SK-MEL-5 (cell line): ENCODE measurements at regions not wholly inside any gene's neighbourhood (a gene's known extent, or its start where the extent isn't known, plus 50 kb on each side); places are given as distances from the start of the nearest gene placed in this dataset.

Experiments used
- DNase-seq: peaks from one replicate; pipeline ENCODE4 v3.0.0-alpha.2; 2016; ENCODE audit warnings: low read depth, low spot score
- in situ Hi-C: cut with HindIII; loops from 2 replicates; pipeline ENCODE4 v1.10.0; 2016; ENCODE audit warnings: low sequenced_read_pairs, high pct_unique_total_duplicates, low pct_unique_long_range_greater_than_20kb

- DNase-seq: peak; percentile 42
- in situ Hi-C loops: no loop called here
Measured at GRCh38 chr6:71529769-71530168, 241.2 kb downstream of the OGFRL1 start.

- in situ Hi-C loops: no loop called here
- no peak for DNase-seq
Measured at GRCh38 chr6:71531006-71531405, 242.4 kb downstream of the OGFRL1 start.

GRCh38 chr6:71531841-71532240 lies 243.2 kb downstream of the OGFRL1 start:
- DNase-seq: no peak
- in situ Hi-C loops: no loop called here

GRCh38 chr6:71533939-71534379 lies 245.3 kb downstream of the OGFRL1 start:
- DNase-seq: peak; percentile 38
- in situ Hi-C loops: no loop called here

DNA sequence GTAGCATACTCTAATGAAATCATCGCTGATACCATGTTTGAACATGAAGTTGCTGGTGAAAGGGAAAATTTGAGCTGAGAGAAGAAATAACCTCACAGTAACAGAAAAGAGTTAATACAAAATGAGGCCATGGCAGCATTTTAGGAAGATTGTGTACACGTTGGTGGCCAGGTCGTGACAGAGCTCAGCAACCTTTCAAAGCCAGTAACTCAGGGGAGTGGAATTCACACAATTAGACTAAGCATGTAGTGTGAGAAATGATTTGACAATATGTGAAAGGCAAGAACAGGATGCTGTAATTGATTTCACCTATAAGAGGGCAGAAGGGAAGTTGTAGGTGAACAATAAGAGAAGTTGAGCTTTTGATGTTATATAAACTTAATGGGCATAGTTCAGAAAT lies 246.3 kb downstream of the OGFRL1 start:
- in situ Hi-C loops: no loop called here
- DNase-seq: no peak

DNA sequence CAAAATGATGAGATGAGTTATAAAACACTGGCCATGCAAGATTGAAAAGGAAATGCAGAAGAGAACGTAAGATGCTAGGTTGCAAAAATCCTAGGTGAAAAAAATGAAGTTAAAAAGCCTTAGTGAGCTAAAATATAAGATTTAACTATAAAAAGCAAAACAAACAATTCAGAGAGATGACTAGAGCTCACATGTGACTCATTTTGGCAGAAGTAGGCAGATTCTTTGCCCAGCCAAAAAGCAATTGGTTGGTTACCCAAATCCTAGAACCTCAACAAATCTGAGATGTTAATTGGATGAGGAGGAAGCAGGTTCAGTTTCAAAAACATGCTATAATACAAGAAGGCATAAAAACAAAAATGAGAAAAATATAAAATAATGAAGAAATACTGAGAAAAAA lies 249.1 kb downstream of the OGFRL1 start:
- no peak for DNase-seq
- in situ Hi-C loops: no loop called here

DNA sequence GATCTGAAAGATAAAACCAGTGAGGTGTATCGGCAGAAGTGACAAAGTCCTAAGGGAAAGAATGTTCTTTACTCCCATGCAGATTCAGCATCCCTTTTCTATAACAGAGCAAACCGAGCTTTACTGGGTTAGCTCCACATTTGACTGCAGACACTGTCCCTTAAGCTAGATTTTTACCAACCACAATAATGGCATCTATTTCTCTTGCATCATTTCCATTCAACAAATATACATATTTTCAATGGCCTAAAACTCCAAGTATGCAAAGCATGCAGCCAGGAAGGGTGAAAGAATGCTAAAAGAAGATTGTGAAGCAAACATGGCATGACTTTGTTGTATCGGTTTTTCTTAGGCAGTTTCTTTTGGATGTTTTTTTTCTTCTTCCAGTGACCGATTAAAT lies 255.4 kb downstream of the OGFRL1 start:
- DNase-seq: no peak
- in situ Hi-C loops: no loop called here

- in situ Hi-C loops: no loop called here
- no peak for DNase-seq
Measured at GRCh38 chr6:71544906-71545305, 256.3 kb downstream of the OGFRL1 start.

DNA sequence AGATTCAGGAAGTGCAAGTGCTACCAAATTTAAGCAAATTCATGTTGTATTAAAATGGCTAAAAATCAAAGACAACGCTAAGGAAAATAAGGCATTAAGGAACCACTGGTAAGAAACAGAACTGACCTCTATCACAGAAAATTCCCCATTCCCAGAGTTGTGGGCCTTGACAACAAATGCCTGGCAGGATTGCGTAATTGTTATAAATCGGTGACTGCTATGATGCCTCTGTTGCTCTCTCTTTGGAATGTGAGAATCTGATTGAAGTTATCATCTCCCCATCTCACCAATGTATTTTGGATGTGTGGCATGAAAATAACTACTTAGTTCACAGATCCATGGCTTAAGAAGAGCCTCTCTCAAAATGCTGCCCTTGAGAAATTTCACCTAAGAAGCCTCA lies 257.3 kb downstream of the OGFRL1 start:
- in situ Hi-C loops: no loop called here
- DNase-seq: no peak

DNA sequence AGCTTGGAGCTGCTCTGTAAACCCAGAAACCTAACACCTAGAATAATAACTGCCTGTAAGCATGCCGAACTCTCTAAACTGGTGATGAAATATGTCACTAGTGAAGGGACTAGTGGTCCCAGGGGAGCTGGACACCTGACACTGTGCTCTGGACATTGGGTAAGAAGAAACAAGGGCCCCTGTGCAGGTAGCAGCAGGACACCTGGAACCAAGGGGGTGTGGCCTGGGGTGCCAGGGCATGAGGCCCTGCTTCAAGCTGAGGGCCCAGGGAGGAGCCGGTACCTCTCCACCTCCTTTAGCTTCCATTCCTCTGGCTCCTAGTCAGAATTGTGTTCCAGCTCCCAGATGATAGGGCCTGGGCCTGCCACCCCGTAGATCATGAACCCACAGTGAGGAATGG lies 263.2 kb downstream of the OGFRL1 start:
- in situ Hi-C loops: no loop called here
- no peak for DNase-seq

- in situ Hi-C loops: no loop called here
- DNase-seq: no peak
Measured at GRCh38 chr6:71556141-71556540, 267.5 kb downstream of the OGFRL1 start.

GRCh38 chr6:71558974-71559373 lies 270.4 kb downstream of the OGFRL1 start:
- in situ Hi-C loops: no loop called here
- DNase-seq: no peak

DNA sequence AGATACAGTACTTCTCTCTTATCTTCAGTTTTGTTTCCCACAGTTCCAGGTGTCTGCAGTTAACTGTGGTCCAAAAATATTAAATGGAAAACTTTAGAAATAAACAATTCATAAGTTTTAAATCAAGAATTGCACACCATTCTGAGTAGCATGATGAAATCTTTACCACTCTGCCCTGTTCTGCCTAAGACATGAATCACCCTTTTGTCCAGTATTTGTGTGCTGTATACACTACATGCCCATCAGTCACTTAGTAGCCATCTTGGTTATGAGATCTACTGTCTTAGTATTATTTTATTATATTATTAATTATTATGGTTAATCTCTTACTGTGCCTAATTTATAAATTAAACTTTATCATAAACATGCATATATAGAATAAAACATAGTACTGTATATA lies 279.0 kb downstream of the OGFRL1 start:
- in situ Hi-C loops: no loop called here

DNA sequence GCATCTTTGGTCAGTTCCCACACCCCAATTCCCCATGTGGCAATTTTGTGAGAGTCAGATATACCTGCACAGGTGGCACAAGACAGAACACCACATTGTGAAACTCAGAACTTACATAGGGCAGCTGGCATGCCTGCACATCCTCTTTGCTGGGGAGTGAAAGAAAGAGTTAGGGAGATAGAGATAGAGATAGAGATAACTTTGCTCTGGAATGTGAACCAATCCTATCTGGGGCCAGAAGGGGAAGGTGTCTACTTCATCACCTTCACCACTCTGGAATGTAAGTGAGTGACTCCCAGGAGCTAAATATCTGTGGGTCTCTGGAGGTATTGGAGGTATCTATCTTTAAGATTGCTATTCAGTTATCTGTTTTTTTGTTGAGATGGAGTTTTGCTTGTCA lies 289.2 kb downstream of the OGFRL1 start:
- no peak for DNase-seq
- in situ Hi-C loops: no loop called here

More for the DNA sequence above, 279.0 kb downstream of the OGFRL1 start:
- DNase-seq: no peak

DNA sequence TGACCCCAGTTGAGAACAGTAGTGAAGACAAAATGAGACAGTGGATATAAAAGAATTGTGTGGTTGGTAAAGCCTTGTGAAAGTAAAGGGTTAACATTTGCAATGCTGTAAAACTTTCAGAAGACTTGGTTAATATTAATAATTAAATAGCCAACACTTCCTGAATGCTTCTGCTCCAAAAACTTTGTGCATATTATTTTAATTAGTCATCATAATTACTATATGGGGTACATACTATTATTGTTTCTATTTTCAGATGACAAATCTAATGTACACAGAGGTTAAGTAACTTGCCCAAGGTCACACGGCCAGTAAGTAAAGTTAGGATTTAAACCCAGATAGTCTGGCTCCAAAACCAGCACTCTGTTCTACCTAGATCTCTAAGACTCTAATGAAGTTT lies 291.3 kb downstream of the OGFRL1 start:
- in situ Hi-C loops: no loop called here
- no peak for DNase-seq

- in situ Hi-C loops: no loop called here
- DNase-seq: no peak
Measured at GRCh38 chr6:71582820-71583219, 294.2 kb downstream of the OGFRL1 start.

DNA sequence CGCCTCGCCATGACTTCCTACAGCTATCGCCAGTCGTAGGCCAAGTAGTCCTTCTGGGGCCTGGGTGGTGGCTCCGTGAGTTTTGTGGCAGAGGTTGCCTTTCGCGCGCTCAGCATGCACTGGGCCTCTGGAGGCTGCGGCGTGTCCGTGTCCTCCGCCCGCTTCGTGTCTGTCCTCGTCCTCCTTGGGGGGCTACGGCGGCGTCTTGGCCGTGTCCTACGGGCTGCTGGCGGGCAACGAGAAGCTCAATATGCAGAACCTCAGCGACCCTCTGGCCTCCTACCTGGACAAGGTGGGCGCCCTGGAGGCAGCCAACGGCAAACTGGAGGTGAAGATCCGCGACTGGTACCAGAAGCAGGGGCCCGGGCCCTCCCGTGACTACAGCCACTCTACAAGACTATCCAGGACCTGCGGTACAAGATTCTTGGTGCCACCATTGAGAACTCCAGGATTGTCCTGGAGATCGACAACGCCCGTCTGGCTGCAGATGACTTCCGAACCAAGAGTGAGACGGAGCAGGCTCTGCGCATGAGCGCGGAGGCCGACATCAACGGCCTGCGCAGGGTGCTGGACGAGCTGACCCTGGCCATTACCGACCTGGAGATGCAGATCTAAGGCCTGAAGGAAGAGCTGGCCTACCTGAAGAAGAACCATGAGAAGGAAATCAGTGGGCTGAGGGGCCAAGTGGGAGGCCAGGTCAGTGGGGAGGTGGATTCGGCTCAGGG lies 296.3 kb downstream of the OGFRL1 start:
- in situ Hi-C loops: no loop called here

GRCh38 chr6:71585472-71585871 lies 296.9 kb downstream of the OGFRL1 start:
- no peak for DNase-seq
- in situ Hi-C loops: no loop called here

More for the DNA sequence above, 296.3 kb downstream of the OGFRL1 start:
- DNase-seq: no peak

DNA sequence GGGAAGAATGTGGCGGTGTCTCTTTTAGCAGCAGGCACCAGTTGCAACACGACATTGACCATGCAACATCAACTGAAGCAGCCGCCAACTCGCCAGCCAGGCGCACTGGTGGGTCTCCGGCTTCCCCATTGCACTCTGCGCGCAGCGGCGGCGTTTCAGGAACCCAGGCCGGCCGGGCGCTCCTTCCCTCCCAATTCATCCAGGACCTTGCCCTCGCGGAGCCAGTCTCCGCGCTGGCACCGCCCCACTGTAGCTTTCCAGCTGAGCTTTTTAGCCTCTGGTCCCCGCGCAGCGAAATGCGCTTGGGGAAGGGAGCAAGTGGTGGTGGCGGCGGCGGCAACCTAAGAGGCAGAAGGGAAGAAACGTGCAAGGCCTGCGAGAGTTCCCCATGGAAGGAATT lies 297.9 kb upstream of the RIMS1 start:
- in situ Hi-C loops: no loop called here

GRCh38 chr6:71589254-71589653 lies 297.1 kb upstream of the RIMS1 start:
- DNase-seq: no peak
- in situ Hi-C loops: no loop called here

More for the DNA sequence above, 297.9 kb upstream of the RIMS1 start:
- no peak for DNase-seq
